Umbilical cord (tissue), 1 donor: ENCODE measurements at regions not wholly inside any gene's neighbourhood (a gene's known extent, or its start where the extent isn't known, plus 50 kb on each side); places are given as distances from the start of the nearest gene placed in this dataset.
A peak's percentile ranks its signal among the peaks of the same experiment; 100 is the strongest.
"Not testable (repeated sequence)": the region's sequence is repeated elsewhere in the genome, so short reads cannot be mapped to it uniquely, and the experiment has no call there.

Experiments used
- DNase-seq: peaks from one replicate; pipeline ENCODE4 v3.0.0-alpha.2; 2015; ENCODE audit warnings: low spot score

DNA sequence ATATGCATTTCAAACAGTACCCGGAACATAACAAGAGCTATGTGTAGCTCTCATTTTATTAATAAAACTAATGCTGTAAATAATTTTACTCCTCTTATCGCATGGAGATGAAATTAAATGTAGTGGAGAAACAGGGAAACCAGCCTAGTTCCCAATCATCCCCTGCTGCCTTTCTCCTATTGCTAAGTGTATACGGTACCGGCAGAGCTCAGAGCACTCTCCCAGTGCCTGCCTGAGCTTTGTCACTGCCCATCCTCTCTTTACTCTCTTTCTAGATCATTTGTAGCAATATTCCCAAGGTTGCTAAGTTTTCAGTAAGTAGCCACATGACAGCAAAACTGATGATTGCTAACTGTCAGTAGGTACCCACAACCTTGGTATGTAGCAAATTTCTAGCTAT lies 85.5 kb upstream of the ZSWIM2 start:
- DNase-seq = no peak

DNA sequence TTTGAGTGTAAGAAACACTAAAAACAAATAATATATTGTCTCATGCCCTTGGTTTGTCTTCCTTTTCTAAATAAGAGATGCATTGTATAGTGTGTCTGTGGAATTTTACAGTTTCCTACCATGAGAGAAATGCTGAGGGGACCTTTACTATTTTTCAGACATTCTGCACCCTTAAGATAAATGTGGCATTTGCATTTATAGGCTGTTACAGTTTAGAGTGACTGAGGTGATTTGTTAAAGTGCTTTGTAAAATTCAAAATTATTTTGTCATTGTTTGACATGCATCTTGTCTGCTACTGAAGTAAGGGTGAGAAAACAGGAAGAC lies 78.9 kb upstream of the ZSWIM2 start:
- DNase-seq = no peak

DNA sequence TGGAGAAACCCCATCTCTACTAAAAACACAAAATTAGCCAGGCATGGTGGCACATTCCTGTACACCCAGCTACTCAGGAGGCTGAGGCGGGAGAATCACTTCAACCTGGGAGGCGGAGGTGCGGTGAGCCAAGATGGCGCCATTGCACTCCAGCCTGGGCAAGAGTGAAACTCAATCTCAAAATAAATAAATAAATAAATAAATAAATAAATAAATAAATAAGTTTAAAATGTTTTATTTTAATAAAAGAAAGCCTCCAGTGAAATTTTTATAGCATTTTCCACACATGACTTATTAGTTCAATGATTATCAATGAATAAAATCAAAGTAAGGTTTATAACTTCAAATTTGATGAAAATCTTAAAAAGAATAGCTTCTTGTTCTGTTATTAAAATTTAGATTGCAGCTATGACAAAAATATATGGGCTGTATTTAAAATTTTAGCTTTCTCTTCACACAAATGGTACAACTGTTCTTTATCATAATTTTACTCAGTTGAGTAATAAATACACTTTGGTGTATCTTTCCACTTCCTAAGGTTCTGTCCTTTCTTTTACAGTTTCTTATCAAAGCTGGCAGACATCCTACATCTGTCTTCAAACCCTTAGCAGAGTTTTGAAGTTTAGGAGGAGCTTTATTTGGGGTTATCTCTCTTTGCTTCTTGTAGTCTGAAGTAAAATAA lies 78.4 kb upstream of the ZSWIM2 start:
- DNase-seq = peak; percentile 79

DNA sequence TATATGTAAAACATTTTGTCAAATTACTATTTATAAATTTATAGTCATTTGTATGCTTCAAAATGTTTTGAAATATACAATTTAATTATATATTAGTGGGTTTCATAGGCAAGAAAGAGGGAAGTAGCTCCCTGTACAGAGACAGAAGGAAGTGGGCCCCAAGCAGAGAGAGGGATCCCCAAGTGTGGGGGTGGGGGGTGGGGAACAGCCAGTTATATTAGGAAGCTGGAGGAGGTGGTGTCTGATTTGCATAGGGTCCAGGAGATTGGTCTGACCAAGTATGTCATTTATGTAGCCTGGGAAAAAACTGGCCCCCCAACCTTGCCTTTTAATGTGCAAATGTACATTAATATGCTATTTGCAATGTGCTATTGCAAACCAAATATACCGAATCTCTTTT lies 76.5 kb upstream of the ZSWIM2 start:
- DNase-seq = no peak

DNA sequence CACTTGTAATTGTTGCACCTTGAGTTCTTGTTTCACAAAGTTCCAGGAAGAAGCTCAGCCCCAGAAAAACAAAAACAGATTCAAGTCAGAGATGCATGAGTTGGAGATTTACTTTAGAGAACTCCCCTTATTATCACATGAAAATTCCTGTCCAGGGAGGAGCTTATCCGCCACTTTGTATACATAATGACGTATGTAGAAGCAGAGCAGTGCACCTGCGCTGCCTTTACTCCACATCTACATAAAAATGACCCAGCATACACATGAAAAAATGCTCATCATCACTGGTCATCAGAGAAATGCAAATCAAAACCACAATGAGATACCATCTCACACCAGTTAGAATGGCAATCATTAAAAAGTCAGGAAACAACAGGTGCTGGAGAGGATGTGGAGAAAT lies 73.3 kb upstream of the ZSWIM2 start:
- not testable (repeated sequence) for DNase-seq

GRCh38 chr2:186919296-186919695 lies 70.3 kb upstream of the ZSWIM2 start:
- DNase-seq = peak; percentile 89

DNA sequence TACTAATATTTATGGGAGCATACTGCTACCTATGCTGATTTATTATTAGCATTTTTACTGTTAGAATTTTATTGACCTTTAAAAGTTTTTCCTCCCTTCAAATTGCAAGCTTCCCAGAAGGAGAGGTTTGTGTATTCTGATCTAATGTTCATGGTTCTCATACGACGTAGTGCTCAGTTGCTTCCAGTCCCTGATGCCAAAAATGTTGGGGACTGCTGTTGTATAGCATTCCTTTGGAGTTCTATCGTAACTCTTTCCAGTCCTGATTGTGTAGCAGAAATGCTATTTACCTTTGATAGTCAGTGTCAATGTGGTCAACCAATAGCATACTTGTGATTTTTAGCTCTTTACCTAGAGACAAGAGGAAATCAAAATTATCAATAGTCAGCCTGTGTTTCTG lies 69.5 kb upstream of the ZSWIM2 start:
- peak; percentile 32 for DNase-seq

DNA sequence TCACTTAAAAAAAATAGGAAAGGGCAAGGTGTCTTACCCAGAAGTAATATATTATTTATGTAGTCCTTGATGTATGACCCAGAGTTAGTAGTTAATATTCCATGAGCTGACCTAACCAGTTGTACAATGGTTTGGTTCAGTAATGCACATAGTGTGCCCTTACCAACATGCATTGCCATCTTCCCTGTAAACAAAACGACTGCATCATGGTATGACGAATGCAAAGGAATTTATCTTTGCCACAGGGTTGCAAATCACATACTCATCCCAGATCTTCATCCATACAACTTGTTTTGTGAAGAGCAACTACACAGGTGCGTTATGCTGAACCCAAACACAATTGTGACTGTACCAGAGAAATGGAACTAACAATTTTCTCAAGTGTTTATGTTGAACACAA lies 68.9 kb upstream of the ZSWIM2 start:
- no peak for DNase-seq

- no peak for DNase-seq
Observed at GRCh38 chr2:186913870-186914269, 64.9 kb upstream of the ZSWIM2 start.

GRCh38 chr2:186912979-186913378 lies 64.0 kb upstream of the ZSWIM2 start:
- DNase-seq = no peak

- DNase-seq = no peak
Observed at GRCh38 chr2:186911551-186912085, 62.6 kb upstream of the ZSWIM2 start.

GRCh38 chr2:186910996-186911395 lies 62.0 kb upstream of the ZSWIM2 start:
- no peak for DNase-seq

GRCh38 chr2:186909095-186909494 lies 60.1 kb upstream of the ZSWIM2 start:
- DNase-seq = no peak

DNA sequence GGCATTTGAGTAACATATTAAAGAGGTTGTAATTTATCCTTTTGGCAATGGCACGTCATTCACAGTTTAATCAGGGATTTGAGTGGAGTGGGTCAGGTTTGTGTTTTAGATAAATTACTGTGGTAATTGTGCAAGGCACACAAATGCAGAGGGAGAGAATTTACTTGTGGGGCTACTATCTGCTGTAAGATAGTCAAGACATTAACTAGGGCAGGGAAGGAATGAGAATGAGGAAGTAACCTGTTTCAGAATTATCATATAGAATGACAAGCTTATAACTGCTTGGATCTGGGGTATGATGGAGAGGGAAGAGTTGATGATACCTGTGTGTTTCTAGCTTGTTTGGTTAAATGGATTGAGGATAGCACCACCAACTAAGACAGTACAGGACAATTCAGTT lies 58.9 kb upstream of the ZSWIM2 start:
- no peak for DNase-seq

DNA sequence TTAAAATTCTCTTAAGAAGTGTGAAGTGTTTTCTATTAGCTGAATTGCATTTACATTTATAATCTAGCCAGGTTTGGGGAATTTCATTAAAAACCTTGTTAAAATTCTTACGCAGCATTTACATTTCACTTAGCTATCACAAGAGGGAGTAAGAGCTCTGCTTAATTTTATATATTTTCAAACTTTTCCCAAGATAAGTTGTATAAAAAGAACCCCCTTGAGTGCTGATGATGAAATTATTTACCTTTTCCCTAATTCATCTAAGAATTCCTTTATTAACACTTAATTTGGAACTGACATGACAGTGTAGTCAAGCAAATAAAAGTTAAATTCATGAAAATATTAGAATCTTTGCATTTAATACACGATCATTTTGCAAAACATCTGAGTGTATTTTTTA lies 54.2 kb upstream of the ZSWIM2 start:
- peak; percentile 36 for DNase-seq
